ENCODE measurements at regions not wholly inside any gene's neighbourhood (a gene's known extent, or its start where the extent isn't known, plus 50 kb on each side); places are given as distances from the start of the nearest gene placed in this dataset.
"Not testable (repeated sequence)": the region's sequence is repeated elsewhere in the genome, so short reads cannot be mapped to it uniquely, and the experiment has no call there.

- H4K5ac ChIP-seq (ENCODE audit: insufficient read length, low read depth, low read length): no peak overlapping the region
- H3K4me3 Mint-ChIP-seq: no peak overlapping the region
- WGBS (ENCODE audit: extremely low coverage, insufficient read length, low lambda C conversion rate): no CpG with 5 or more reads among the region's 3 CpGs
Observed at GRCh38 chr6:16991981-16992629, 109.7 kb upstream of the STMND1 start.

GRCh38 chr6:16989976-16990375 lies 111.9 kb upstream of the STMND1 start:
- not testable (repeated sequence) for H3K79me1 ChIP-seq (ENCODE audit: insufficient read depth, low read depth, low read length, poor library complexity, severe bottlenecking); H4K91ac ChIP-seq (ENCODE audit: insufficient read length, low read depth, low read length); H3K56ac ChIP-seq (ENCODE audit: insufficient read length, low read depth, low read length); H3K27ac Mint-ChIP-seq; H3K4me1 Mint-ChIP-seq; H3K23ac ChIP-seq (ENCODE audit: insufficient read length, low read depth, low read length); H3K14ac ChIP-seq (ENCODE audit: insufficient read depth, low read length); H2BK120ac ChIP-seq (ENCODE audit: low read depth, low read length, poor library complexity, severe bottlenecking); H4K20me1 ChIP-seq (ENCODE audit: control insufficient read depth, insufficient read depth, insufficient read length); H2AFZ ChIP-seq (ENCODE audit: low read length); H3K27me3 Mint-ChIP-seq (ENCODE audit: low read depth); H3K4me2 ChIP-seq (ENCODE audit: insufficient read depth, insufficient read length, low read length); H3K9ac ChIP-seq (ENCODE audit: extremely low read depth, insufficient read length, low read length); H2BK15ac ChIP-seq (ENCODE audit: low read depth, low read length); H3K4me1 ChIP-seq (ENCODE audit: insufficient read depth, low read length); H3K23me2 ChIP-seq (ENCODE audit: insufficient read length, low read depth, low read length, poor library complexity, severe bottlenecking); H3K9me3 ChIP-seq (ENCODE audit: control insufficient read depth, low read depth, low read length); H4K8ac ChIP-seq (replicated peaks; ENCODE audit: insufficient read length, low read depth, low read length); DNase-seq; H4K5ac ChIP-seq (ENCODE audit: insufficient read length, low read depth, low read length); H2BK20ac ChIP-seq (ENCODE audit: low read depth, low read length, poor library complexity, severe bottlenecking); H2AK5ac ChIP-seq (ENCODE audit: insufficient read length, low read length); H3K79me2 ChIP-seq (ENCODE audit: insufficient read depth, low read length); H3K27ac ChIP-seq (ENCODE audit: insufficient read length, low read depth, low read length); H3K4me3 Mint-ChIP-seq; H2BK5ac ChIP-seq (ENCODE audit: insufficient read length, low read length); H3T11ph ChIP-seq (ENCODE audit: low read length); H3K4ac ChIP-seq (ENCODE audit: low read depth, low read length); H3K18ac ChIP-seq (ENCODE audit: insufficient read length, low read depth, low read length); H3K27me3 ChIP-seq (ENCODE audit: insufficient read depth, low read length); H2BK12ac ChIP-seq (ENCODE audit: insufficient read length, low read depth, low read length)
- peaks cover 22 to 24% of the 10 kb centered on the region in 2 experiments for H3K9me3 Mint-ChIP-seq
- WGBS (ENCODE audit: extremely low coverage, insufficient read length, low lambda C conversion rate): no CpG with 5 or more reads among the region's 3 CpGs
- H3K36me3 Mint-ChIP-seq (ENCODE audit: insufficient read depth in 1 of 3, low read depth in 3 of 3): peaks cover 6 to 19% (median 9%) of the 10 kb centered on the region in 3 experiments; a peak in 6 of 7 replicates

More at GRCh38 chr6:16991981-16992629, 109.7 kb upstream of the STMND1 start:
- Mint-ChIP-seq H3K27ac (no peak overlapping the region), H3K4me1 (no peaks in the 10 kb centered on the region), H3K36me3 (ENCODE audit: insufficient read depth in 1 of 3, low read depth in 3 of 3) (peaks cover 6 to 19% (median 9%) of the 10 kb centered on the region in 3 experiments; a peak in 6 of 7 replicates), H3K27me3 (ENCODE audit: low read depth) (peaks cover 4% of the 10 kb centered on the region), H3K9me3 (peaks cover 22 to 24% of the 10 kb centered on the region in 2 experiments)
- no peak overlapping the region for H2BK15ac ChIP-seq (ENCODE audit: low read depth, low read length)
- H3K56ac ChIP-seq (ENCODE audit: insufficient read length, low read depth, low read length): no peak overlapping the region
- no peak for DNase-seq
- no peak for TF ChIP-seq CTCF (conservative IDR thresholded peaks at IDR 0.05)
- no peak overlapping the region for H3K4me2 ChIP-seq (ENCODE audit: insufficient read depth, insufficient read length, low read length)
- no peaks in the 10 kb centered on the region for H3K79me2 ChIP-seq (ENCODE audit: insufficient read depth, low read length)
- no peak overlapping the region for H3K4ac ChIP-seq (ENCODE audit: low read depth, low read length)
- H3K23me2 ChIP-seq (ENCODE audit: insufficient read length, low read depth, low read length, poor library complexity, severe bottlenecking): no peaks in the 10 kb centered on the region
- H3K9ac ChIP-seq (ENCODE audit: extremely low read depth, insufficient read length, low read length): no peak overlapping the region
- no peak overlapping the region for H3K18ac ChIP-seq (ENCODE audit: insufficient read length, low read depth, low read length)
- no peaks in the 10 kb centered on the region for H4K20me1 ChIP-seq (ENCODE audit: control insufficient read depth, insufficient read depth, insufficient read length)
- no peaks in the 10 kb centered on the region for H3K9me3 ChIP-seq (ENCODE audit: control insufficient read depth, low read depth, low read length)
- no peak overlapping the region for H3T11ph ChIP-seq (ENCODE audit: low read length)
- H2BK120ac ChIP-seq (ENCODE audit: low read depth, low read length, poor library complexity, severe bottlenecking): no peak overlapping the region
- H4K8ac ChIP-seq (replicated peaks; ENCODE audit: insufficient read length, low read depth, low read length): no peak overlapping the region
- H3K27me3 ChIP-seq (ENCODE audit: insufficient read depth, low read length): no peaks in the 10 kb centered on the region
- no peak overlapping the region for H2BK20ac ChIP-seq (ENCODE audit: low read depth, low read length, poor library complexity, severe bottlenecking)
- H2AK5ac ChIP-seq (ENCODE audit: insufficient read length, low read length): no peak overlapping the region
- H3K79me1 ChIP-seq (ENCODE audit: insufficient read depth, low read depth, low read length, poor library complexity, severe bottlenecking): no peaks in the 10 kb centered on the region
- H2BK5ac ChIP-seq (ENCODE audit: insufficient read length, low read length): no peak overlapping the region
- no peak overlapping the region for H2BK12ac ChIP-seq (ENCODE audit: insufficient read length, low read depth, low read length)
- H3K4me1 ChIP-seq (ENCODE audit: insufficient read depth, low read length): no peaks in the 10 kb centered on the region
- no peak overlapping the region for H3K27ac ChIP-seq (ENCODE audit: insufficient read length, low read depth, low read length)
- no peak overlapping the region for H3K23ac ChIP-seq (ENCODE audit: insufficient read length, low read depth, low read length)
- H3K14ac ChIP-seq (ENCODE audit: insufficient read depth, low read length): no peak overlapping the region
- no peak overlapping the region for H4K91ac ChIP-seq (ENCODE audit: insufficient read length, low read depth, low read length)
- no peak overlapping the region for H2AFZ ChIP-seq (ENCODE audit: low read length)
